H1 (cell line): ENCODE measurements at regions not wholly inside any gene's neighbourhood (a gene's known extent, or its start where the extent isn't known, plus 50 kb on each side); places are given as distances from the start of the nearest gene placed in this dataset.

Source experiments
- CTCF ChIA-PET: fragments of 300-600 bp; sonication (Branson Sonifier 250); formaldehyde crosslinking; loops from one replicate; lab custom pipeline; 2021; ENCODE audit not compliant: partially characterized antibody; lab: Charles Lee
- POLR2A ChIA-PET: fragments of 300-600 bp; sonication (Branson Sonifier 250); formaldehyde crosslinking; loops from one replicate; lab custom pipeline; 2021; ENCODE audit warnings: inconsistent platforms; ENCODE audit not compliant: partially characterized antibody; lab: Charles Lee
- DNase-seq, 2 experiments: peaks; one replicate each; pipeline versions ENCODE4 v3.0.0 to v3.0.0-alpha.2; 2010 to 2022; ENCODE audit warnings: low spot score in 2 of 2, low read depth in 1 of 2, mixed read lengths in 1 of 2
- FAIRE-seq: peaks from 2 replicates; lab custom pipeline; 2011; peaks lifted over from hg19 to GRCh38; lab: Jason Lieb, UNC
- H2AFZ ChIP-seq: 2 replicates; pipeline ENCODE4 v1.8.1; 2012; ENCODE audit warnings: low read length, inconsistent platforms
- H2AK5ac ChIP-seq: 2 replicates; pipeline ENCODE4 v1.6.1; 2013; ENCODE audit warnings: low read depth, low read length
- H2BK120ac ChIP-seq: replicated peaks from 2 replicates; pipeline ENCODE3; 2013; ENCODE audit warnings: low read depth, low read length, inconsistent platforms
- H2BK12ac ChIP-seq: 2 replicates; pipeline ENCODE4 v1.6.1; 2013; ENCODE audit warnings: low read depth, low read length
- H2BK15ac ChIP-seq: 2 replicates; pipeline ENCODE4 v1.6.1; 2013; ENCODE audit warnings: low read length
- H2BK20ac ChIP-seq: 2 replicates; pipeline ENCODE4 v1.6.1; 2013; ENCODE audit warnings: low read length
- H2BK5ac ChIP-seq: 2 replicates; pipeline ENCODE4 v1.6.1; 2013; ENCODE audit warnings: low read depth, low read length
- H3K14ac ChIP-seq: 2 replicates; pipeline ENCODE4 v1.6.1; 2013; ENCODE audit warnings: inconsistent platforms; ENCODE audit not compliant: insufficient read length
- H3K18ac ChIP-seq: 2 replicates; pipeline ENCODE4 v1.6.1; 2013; ENCODE audit warnings: low read length; ENCODE audit errors: extremely low read depth
- H3K23ac ChIP-seq: 2 replicates; pipeline ENCODE4 v1.6.1; 2013; ENCODE audit warnings: inconsistent platforms; ENCODE audit not compliant: insufficient read length
- H3K23me2 ChIP-seq: 2 replicates; pipeline ENCODE4 v1.6.1; 2013; ENCODE audit warnings: low read depth, low read length
- H3K27ac ChIP-seq: 2 replicates; pipeline ENCODE4 v1.6.1; 2011; ENCODE audit warnings: low read depth, low read length, inconsistent platforms
- H3K27me3 ChIP-seq, 4 experiments: replicated peaks in 1 of 4; 1 replicate in 1 of 4; 2 replicates in 3 of 4; pipeline versions ENCODE4 v1.6.1 to v1.8.1; 2011 to 2013; ENCODE audit warnings: low read length in 3 of 4, mild to moderate bottlenecking in 3 of 4, inconsistent platforms in 2 of 4, mixed read lengths in 2 of 4, moderate library complexity in 1 of 4; ENCODE audit not compliant: control insufficient read depth in 3 of 4, insufficient read depth in 3 of 4; ENCODE audit errors: extremely low read depth in 1 of 4
- H3K36me3 ChIP-seq, 4 experiments: 2 replicates each; pipeline versions ENCODE4 v1.6.1 to v1.8.1; 2011 to 2013; ENCODE audit warnings: mild to moderate bottlenecking in 4 of 4, low read length in 3 of 4, moderate library complexity in 2 of 4, control low read depth in 1 of 4, inconsistent platforms in 1 of 4; ENCODE audit not compliant: insufficient read depth in 4 of 4, control insufficient read depth in 2 of 4
- H3K4ac ChIP-seq: replicated peaks from 2 replicates; pipeline ENCODE3; 2013; ENCODE audit warnings: low read length, low read depth, mixed read lengths, inconsistent platforms; ENCODE audit not compliant: insufficient read length
- H3K4me1 ChIP-seq, 4 experiments: replicated peaks in 1 of 4; 1 replicate in 1 of 4; 2 replicates in 3 of 4; pipeline versions ENCODE4 v1.6.1 to v1.8.1; 2011 to 2013; ENCODE audit warnings: low read length in 3 of 4, inconsistent platforms in 2 of 4, mixed read lengths in 1 of 4; ENCODE audit not compliant: insufficient read depth in 4 of 4, control insufficient read depth in 3 of 4
- H3K4me2 ChIP-seq, 2 experiments: 2 replicates each; pipeline versions ENCODE4 v1.6.1 to v1.8.1; 2011 to 2013; ENCODE audit warnings: low read depth in 2 of 2, low read length in 2 of 2, control low read depth in 1 of 2, inconsistent platforms in 1 of 2, mild to moderate bottlenecking in 1 of 2; ENCODE audit not compliant: insufficient read depth in 1 of 2
- H3K4me3 ChIP-seq, 4 experiments: fragments of 200-600, 300-600 bp in 1 of 4; sonication (generic), shearing (Covaris generic), sonication (Bioruptor Twin) in 1 of 4; 2 replicates each; pipeline versions ENCODE4 v1.5.1 to v1.8.1; 2011 to 2016; ENCODE audit warnings: low read length in 4 of 4, low read depth in 3 of 4, control low read depth in 2 of 4, inconsistent platforms in 2 of 4, mild to moderate bottlenecking in 2 of 4, mixed read lengths in 1 of 4, moderate library complexity in 1 of 4; ENCODE audit not compliant: insufficient read depth in 2 of 4; ENCODE audit errors: extremely low read depth in 1 of 4
- H3K56ac ChIP-seq: replicated peaks from 2 replicates; pipeline ENCODE3; 2013; ENCODE audit warnings: low read depth, mild to moderate bottlenecking, mixed read lengths, low read length, inconsistent platforms; ENCODE audit not compliant: insufficient read length
- H3K79me1 ChIP-seq: 2 replicates; pipeline ENCODE4 v1.6.1; 2013; ENCODE audit warnings: low read depth, low read length, control low read depth
- H3K79me2 ChIP-seq, 2 experiments: 2 replicates each; pipeline versions ENCODE4 v1.6.1 to v1.8.1; 2012 to 2013; ENCODE audit warnings: low read length in 2 of 2, mild to moderate bottlenecking in 2 of 2, inconsistent platforms in 1 of 2; ENCODE audit not compliant: insufficient read depth in 2 of 2, control insufficient read depth in 1 of 2
- H3K9ac ChIP-seq, 4 experiments: replicated peaks in 1 of 4; 1 replicate in 1 of 4; 2 replicates in 3 of 4; pipeline versions ENCODE4 v1.6.1 to v1.8.1; 2011 to 2013; ENCODE audit warnings: low read depth in 3 of 4, low read length in 3 of 4, control low read depth in 2 of 4, mild to moderate bottlenecking in 2 of 4, moderate library complexity in 2 of 4, inconsistent platforms in 1 of 4; ENCODE audit errors: extremely low read depth in 1 of 4
- H3K9me3 ChIP-seq, 2 experiments: 2 replicates each; pipeline versions ENCODE4 v1.6.1 to v1.8.1; 2012 to 2013; ENCODE audit warnings: mild to moderate bottlenecking in 2 of 2, moderate library complexity in 2 of 2, control low read depth in 1 of 2, inconsistent platforms in 1 of 2, low read depth in 1 of 2, low read length in 1 of 2, mixed read lengths in 1 of 2; ENCODE audit not compliant: insufficient read depth in 2 of 2
- H4K20me1 ChIP-seq, 2 experiments: replicated peaks in 1 of 2; 2 replicates each; pipeline versions ENCODE3 to v1.8.1; 2011 to 2013; ENCODE audit warnings: inconsistent platforms in 2 of 2, low read length in 2 of 2, mild to moderate bottlenecking in 1 of 2; ENCODE audit not compliant: insufficient read depth in 2 of 2, control insufficient read depth in 1 of 2
- H4K5ac ChIP-seq: 2 replicates; pipeline ENCODE4 v1.6.1; 2013; ENCODE audit warnings: low read length, low read depth, mixed read lengths, inconsistent platforms; ENCODE audit not compliant: insufficient read length
- H4K8ac ChIP-seq: 2 replicates; pipeline ENCODE4 v1.8.0; 2013; ENCODE audit warnings: mild to moderate bottlenecking, moderate library complexity, low read length, inconsistent platforms; ENCODE audit not compliant: insufficient read depth; ENCODE audit errors: extremely low read depth
- H4K91ac ChIP-seq: replicated peaks from 2 replicates; pipeline ENCODE3; 2013; ENCODE audit warnings: low read length, mixed read lengths, inconsistent platforms; ENCODE audit not compliant: insufficient read length
- CBX5 ChIP-seq: fragments of 300-800, 300-1000 bp; sonication (generic); IDR thresholded peaks from 2 replicates; pipeline ENCODE4 v1.7.1; 2016; ENCODE audit warnings: antibody characterized with exemption, low read length, low read depth
- JUN ChIP-seq: IDR thresholded peaks from 2 replicates; pipeline ENCODE4 v1.6.1; 2011; ENCODE audit warnings: low read depth, mild to moderate bottlenecking, improper control_type of control experiment, low read length
- KDM5A ChIP-seq: fragments of 200-600 bp; IDR thresholded peaks from 2 replicates; pipeline ENCODE4 v1.7.1; 2012; ENCODE audit warnings: mild to moderate bottlenecking, low read length, inconsistent platforms, mixed read lengths
- PHF8 ChIP-seq: fragments of 200-600 bp; sonication (generic); conservative IDR thresholded peaks from 2 replicates; pipeline ENCODE4 v1.7.1; 2012; ENCODE audit warnings: low read depth, mild to moderate bottlenecking, inconsistent platforms, low read length, moderate library complexity
- RBBP5 ChIP-seq: IDR thresholded peaks from 2 replicates; pipeline ENCODE4 v1.7.1; 2012; ENCODE audit warnings: low read depth, mild to moderate bottlenecking, inconsistent platforms, low read length, moderate library complexity, borderline replicate concordance
- SAP30 ChIP-seq: fragments of 300-600 bp; sonication (generic); IDR thresholded peaks from 2 replicates; pipeline ENCODE4 v1.7.1; 2012; ENCODE audit warnings: low read length, moderate library complexity, mild to moderate bottlenecking, inconsistent platforms; ENCODE audit not compliant: insufficient read depth, insufficient replicate concordance
- SP1 ChIP-seq: IDR thresholded peaks from 2 replicates; pipeline ENCODE4 v1.6.1; 2011; ENCODE audit warnings: low read depth, low read length
- TCF12 ChIP-seq: IDR thresholded peaks from 2 replicates; pipeline ENCODE4 v1.6.1; 2011; ENCODE audit warnings: low read depth, mild to moderate bottlenecking, low read length
- USF2 ChIP-seq: IDR thresholded peaks from 2 replicates; pipeline ENCODE4 v1.6.1; 2011; ENCODE audit warnings: low read length, improper control_type of control experiment
- ZNF274 ChIP-seq: IDR thresholded peaks from 2 replicates; pipeline ENCODE4 v1.7.0; 2012; ENCODE audit warnings: low read length, borderline replicate concordance; ENCODE audit errors: extremely low read depth
- WGBS, 2 experiments: shearing (Covaris generic) in 1 of 2; methylation state at CpG; one replicate each; pipeline versions ENCODE4 v1.1.6 to v1.1.7; 2013 to 2015; ENCODE audit warnings: low lambda C conversion rate in 2 of 2, mixed read lengths in 2 of 2, inconsistent platforms in 1 of 2, low coverage in 1 of 2, missing lambda C conversion rate in 1 of 2; ENCODE audit not compliant: insufficient replicate concordance in 2 of 2, insufficient coverage in 1 of 2, insufficient read length in 1 of 2; ENCODE audit errors: extremely low coverage in 1 of 2, missing lambda C conversion rate in 1 of 2; 5-methylcytosine and 5-hydroxymethylcytosine counted together

- Histone ChIP-seq H3K56ac (no peak overlapping the region), H2AK5ac (no peak overlapping the region), H2BK15ac (no peak overlapping the region), H3K18ac (no peak overlapping the region), H4K91ac (no peak overlapping the region), H2BK20ac (no peak overlapping the region), H3K36me3 (no peaks in the 10 kb centered on the region), H3K4me1 (0 out of 7 replicates have a peak, but pooled peaks cover 0 to 2% (median 0%) of the 10 kb centered on the region in 4 experiments), H3K23me2 (no peaks in the 10 kb centered on the region), H2AFZ (no peak overlapping the region), H3K79me2 (no peaks in the 10 kb centered on the region), H3K14ac (no peak overlapping the region), H3K9ac (no peak overlapping the region), H3K4me2 (no peak overlapping the region), H2BK12ac (no peak overlapping the region), H3K27ac (no peak overlapping the region), H4K5ac (no peak overlapping the region), H3K9me3 (no peaks in the 10 kb centered on the region), H3K79me1 (no peaks in the 10 kb centered on the region), H3K4me3 (no peak overlapping the region), H4K20me1 (no peaks in the 10 kb centered on the region), H3K4ac (no peak overlapping the region), H2BK5ac (no peak overlapping the region), H2BK120ac (no peak overlapping the region), H3K23ac (no peak overlapping the region), H3K27me3 (no peaks in the 10 kb centered on the region), H4K8ac (no peak overlapping the region)
- FAIRE-seq (no peak), DNase-seq (no peak)
- TF ChIP-seq RBBP5 (no peak), KDM5A (no peak), ZNF274 (no peak), USF2 (no peak), CBX5 (no peak), TCF12 (no peak), SAP30 (no peak), PHF8 (no peak), SP1 (no peak), JUN (no peak)
- WGBS, 2 experiments, result 87% methylated on average over 3 of the region's 3 CpGs; no CpG with 5 or more reads in 1 of the 2 experiments
- CTCF ChIA-PET, result no interaction called here
- POLR2A ChIA-PET, result no interaction called here
Measured at GRCh38 chr12:89877136-89877535, 168.5 kb upstream of the ATP2B1 start.
